ENCODE measurements at regions not wholly inside any gene's neighbourhood (a gene's known extent, or its start where the extent isn't known, plus 50 kb on each side); places are given as distances from the start of the nearest gene placed in this dataset.

- Histone ChIP-seq H3K4me3 (ENCODE audit: low read depth in 2 of 2, low read length in 2 of 2) (no peak overlapping the region), H3K9me3 (ENCODE audit: control insufficient read depth, insufficient read depth, low read depth, low read length) (no peaks in the 10 kb centered on the region), H3K27me3 (ENCODE audit: control insufficient read depth, insufficient read depth, low read length) (no peaks in the 10 kb centered on the region), H3K36me3 (ENCODE audit: control insufficient read depth, insufficient read depth, low read length) (no peaks in the 10 kb centered on the region), H3K4me1 (ENCODE audit: control insufficient read depth, insufficient read depth, low read length) (no peaks in the 10 kb centered on the region), H3K27ac (ENCODE audit: low read length) (no peak overlapping the region)
- DNase-seq (ENCODE audit: low read depth, low spot score) (no peak), ATAC-seq (no peak)
- CTCF ChIA-PET: no interaction called here
- TF ChIP-seq, protein P1, sequence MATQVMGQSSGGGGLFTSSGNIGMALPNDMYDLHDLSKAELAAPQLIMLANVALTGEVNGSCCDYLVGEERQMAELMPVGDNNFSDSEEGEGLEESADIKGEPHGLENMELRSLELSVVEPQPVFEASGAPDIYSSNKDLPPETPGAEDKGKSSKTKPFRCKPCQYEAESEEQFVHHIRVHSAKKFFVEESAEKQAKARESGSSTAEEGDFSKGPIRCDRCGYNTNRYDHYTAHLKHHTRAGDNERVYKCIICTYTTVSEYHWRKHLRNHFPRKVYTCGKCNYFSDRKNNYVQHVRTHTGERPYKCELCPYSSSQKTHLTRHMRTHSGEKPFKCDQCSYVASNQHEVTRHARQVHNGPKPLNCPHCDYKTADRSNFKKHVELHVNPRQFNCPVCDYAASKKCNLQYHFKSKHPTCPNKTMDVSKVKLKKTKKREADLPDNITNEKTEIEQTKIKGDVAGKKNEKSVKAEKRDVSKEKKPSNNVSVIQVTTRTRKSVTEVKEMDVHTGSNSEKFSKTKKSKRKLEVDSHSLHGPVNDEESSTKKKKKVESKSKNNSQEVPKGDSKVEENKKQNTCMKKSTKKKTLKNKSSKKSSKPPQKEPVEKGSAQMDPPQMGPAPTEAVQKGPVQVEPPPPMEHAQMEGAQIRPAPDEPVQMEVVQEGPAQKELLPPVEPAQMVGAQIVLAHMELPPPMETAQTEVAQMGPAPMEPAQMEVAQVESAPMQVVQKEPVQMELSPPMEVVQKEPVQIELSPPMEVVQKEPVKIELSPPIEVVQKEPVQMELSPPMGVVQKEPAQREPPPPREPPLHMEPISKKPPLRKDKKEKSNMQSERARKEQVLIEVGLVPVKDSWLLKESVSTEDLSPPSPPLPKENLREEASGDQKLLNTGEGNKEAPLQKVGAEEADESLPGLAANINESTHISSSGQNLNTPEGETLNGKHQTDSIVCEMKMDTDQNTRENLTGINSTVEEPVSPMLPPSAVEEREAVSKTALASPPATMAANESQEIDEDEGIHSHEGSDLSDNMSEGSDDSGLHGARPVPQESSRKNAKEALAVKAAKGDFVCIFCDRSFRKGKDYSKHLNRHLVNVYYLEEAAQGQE (IDR thresholded peaks at IDR 0.05; ENCODE audit: insufficient read depth in 1 of 2, low read depth in 2 of 2, low read length in 1 of 2): no peak
- TF ChIP-seq TCF7L2 (IDR thresholded peaks at IDR 0.05; ENCODE audit: low read depth, low read length): no peak
- no peak for TF ChIP-seq POLR2AphosphoS5 (IDR thresholded peaks at IDR 0.05; ENCODE audit: low read depth, low read length)
- TF ChIP-seq, protein P2, sequence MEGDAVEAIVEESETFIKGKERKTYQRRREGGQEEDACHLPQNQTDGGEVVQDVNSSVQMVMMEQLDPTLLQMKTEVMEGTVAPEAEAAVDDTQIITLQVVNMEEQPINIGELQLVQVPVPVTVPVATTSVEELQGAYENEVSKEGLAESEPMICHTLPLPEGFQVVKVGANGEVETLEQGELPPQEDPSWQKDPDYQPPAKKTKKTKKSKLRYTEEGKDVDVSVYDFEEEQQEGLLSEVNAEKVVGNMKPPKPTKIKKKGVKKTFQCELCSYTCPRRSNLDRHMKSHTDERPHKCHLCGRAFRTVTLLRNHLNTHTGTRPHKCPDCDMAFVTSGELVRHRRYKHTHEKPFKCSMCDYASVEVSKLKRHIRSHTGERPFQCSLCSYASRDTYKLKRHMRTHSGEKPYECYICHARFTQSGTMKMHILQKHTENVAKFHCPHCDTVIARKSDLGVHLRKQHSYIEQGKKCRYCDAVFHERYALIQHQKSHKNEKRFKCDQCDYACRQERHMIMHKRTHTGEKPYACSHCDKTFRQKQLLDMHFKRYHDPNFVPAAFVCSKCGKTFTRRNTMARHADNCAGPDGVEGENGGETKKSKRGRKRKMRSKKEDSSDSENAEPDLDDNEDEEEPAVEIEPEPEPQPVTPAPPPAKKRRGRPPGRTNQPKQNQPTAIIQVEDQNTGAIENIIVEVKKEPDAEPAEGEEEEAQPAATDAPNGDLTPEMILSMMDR (IDR thresholded peaks at IDR 0.05): no peak
- no peak for TF ChIP-seq SIN3A (IDR thresholded peaks at IDR 0.05; ENCODE audit: borderline replicate concordance, insufficient read depth, low read depth, low read length)
- BruUV-seq (replicated peaks): no TSS peak
- POLR2A ChIA-PET: no interaction called here
- intact Hi-C loops (cut with micrococcal nuclease; ENCODE audit: unreplicated experiment) (no loop called here), in situ Hi-C loops (cut with HindIII; ENCODE audit: low pct_unique_long_range_greater_than_20kb, low sequenced_read_pairs) (no loop called here)
These were observed 1865.3 kb upstream of the ACO1 start for GRCh38 chr9:30519166-30519565.

GRCh38 chr9:30519756-30520155 is 1864.7 kb upstream of the ACO1 start:
- BruUV-seq (replicated peaks): no TSS peak
- in situ Hi-C loops (cut with HindIII; ENCODE audit: low pct_unique_long_range_greater_than_20kb, low sequenced_read_pairs): no loop called here
- no peak for ATAC-seq
- POLR2A ChIA-PET: no interaction called here
- H3K9me3 ChIP-seq (ENCODE audit: control insufficient read depth, insufficient read depth, low read depth, low read length): no peaks in the 10 kb centered on the region
- no peak for DNase-seq (ENCODE audit: low read depth, low spot score)
- H3K36me3 ChIP-seq (ENCODE audit: control insufficient read depth, insufficient read depth, low read length): no peaks in the 10 kb centered on the region
- CTCF ChIA-PET: no interaction called here
- H3K4me1 ChIP-seq (ENCODE audit: control insufficient read depth, insufficient read depth, low read length): no peaks in the 10 kb centered on the region
- intact Hi-C loops (cut with micrococcal nuclease; ENCODE audit: unreplicated experiment): no loop called here
- H3K27me3 ChIP-seq (ENCODE audit: control insufficient read depth, insufficient read depth, low read length): no peaks in the 10 kb centered on the region
- H3K27ac ChIP-seq (ENCODE audit: low read length): no peak overlapping the region
- TF ChIP-seq, protein P1 (IDR thresholded peaks at IDR 0.05; ENCODE audit: insufficient read depth in 1 of 2, low read depth in 2 of 2, low read length in 1 of 2): no peak
- TF ChIP-seq, protein P2 (IDR thresholded peaks at IDR 0.05): no peak
- TF ChIP-seq POLR2AphosphoS5 (IDR thresholded peaks at IDR 0.05; ENCODE audit: low read depth, low read length) (no peak), TCF7L2 (IDR thresholded peaks at IDR 0.05; ENCODE audit: low read depth, low read length) (no peak), SIN3A (IDR thresholded peaks at IDR 0.05; ENCODE audit: borderline replicate concordance, insufficient read depth, low read depth, low read length) (no peak)
- H3K4me3 ChIP-seq (ENCODE audit: low read depth in 2 of 2, low read length in 2 of 2): no peak overlapping the region
